Liver (tissue), 8 donors: ENCODE measurements at regions not wholly inside any gene's neighbourhood (a gene's known extent, or its start where the extent isn't known, plus 50 kb on each side); places are given as distances from the start of the nearest gene placed in this dataset.

Experiments
- DNase-seq: peaks from one replicate; pipeline ENCODE4 v3.0.0-alpha.2; 2017; ENCODE audit warnings: low spot score
- H3K27ac ChIP-seq, 2 donors: one replicate each; pipeline ENCODE4 v1.7.0; 2013; ENCODE audit warnings: inconsistent platforms in 2 of 2, low read length in 2 of 2, control low read depth in 1 of 2, low read depth in 1 of 2, mild to moderate bottlenecking in 1 of 2
- H3K27me3 ChIP-seq, 4 donors: one replicate each; pipeline versions ENCODE4 v1.6.1 to v1.7.0; 2013; ENCODE audit warnings: low read length in 3 of 4, inconsistent platforms in 1 of 4, mild to moderate bottlenecking in 1 of 4, moderate library complexity in 1 of 4; ENCODE audit not compliant: control insufficient read depth in 4 of 4, insufficient read depth in 4 of 4
- H3K36me3 ChIP-seq, 4 donors: one replicate each; pipeline versions ENCODE4 v1.6.1 to v1.7.0; 2013; ENCODE audit warnings: low read length in 3 of 4, mild to moderate bottlenecking in 3 of 4, low read depth in 1 of 4, moderate library complexity in 1 of 4; ENCODE audit not compliant: control insufficient read depth in 4 of 4, insufficient read depth in 3 of 4
- H3K4me1 ChIP-seq, 4 donors: one replicate each; pipeline versions ENCODE4 v1.6.1 to v1.7.0; 2013; ENCODE audit warnings: low read length in 3 of 4, mild to moderate bottlenecking in 3 of 4, moderate library complexity in 1 of 4; ENCODE audit not compliant: control insufficient read depth in 4 of 4, insufficient read depth in 4 of 4
- H3K4me3 ChIP-seq, 3 donors: one replicate each; pipeline versions ENCODE4 v1.6.1 to v1.7.0; 2013; ENCODE audit warnings: low read length in 3 of 3, control low read depth in 1 of 3, low read depth in 1 of 3, mild to moderate bottlenecking in 1 of 3
- H3K9ac ChIP-seq, 2 donors: one replicate each; pipeline ENCODE4 v1.7.0; 2013; ENCODE audit warnings: low read length in 2 of 2, mild to moderate bottlenecking in 2 of 2, moderate library complexity in 2 of 2, control low read depth in 1 of 2, low read depth in 1 of 2
- H3K9me3 ChIP-seq, 4 donors: one replicate each; pipeline versions ENCODE4 v1.6.1 to v1.7.0; 2013; ENCODE audit warnings: low read length in 3 of 4; ENCODE audit not compliant: control insufficient read depth in 4 of 4
- CTCF ChIP-seq: fragments of 150-350 bp; IDR thresholded peaks from 2 replicates; pipeline ENCODE4 v1.5.1; 2017; ENCODE audit warnings: improper control_type of control experiment, low read depth, low read length; ENCODE audit not compliant: missing input control
- EGR1 ChIP-seq, 2 donors: IDR thresholded peaks; 2 replicates each; pipeline ENCODE4 v1.6.1; 2016 to 2018; ENCODE audit warnings: antibody characterized with exemption in 2 of 2, low read depth in 2 of 2
- FOXA1 ChIP-seq: IDR thresholded peaks from 2 replicates; pipeline ENCODE4 v1.6.1; 2016; ENCODE audit warnings: antibody characterized with exemption
- FOXA2 ChIP-seq: IDR thresholded peaks from 2 replicates; pipeline ENCODE4 v1.6.1; 2016; ENCODE audit warnings: antibody characterized with exemption
- GABPA ChIP-seq, 2 donors: IDR thresholded peaks in 1 of 2; conservative IDR thresholded peaks in 1 of 2; 2 replicates each; pipeline ENCODE4 v1.6.1; 2016; ENCODE audit warnings: antibody characterized with exemption in 2 of 2, mild to moderate bottlenecking in 1 of 2, moderate library complexity in 1 of 2
- HNF4A ChIP-seq, 2 donors: conservative IDR thresholded peaks; 2 replicates each; pipeline ENCODE4 v1.6.1; 2016; ENCODE audit warnings: antibody characterized with exemption in 2 of 2, mild to moderate bottlenecking in 2 of 2
- HNF4G ChIP-seq: IDR thresholded peaks from 2 replicates; pipeline ENCODE4 v1.6.1; 2016; ENCODE audit warnings: antibody characterized with exemption
- JUND ChIP-seq, 2 donors: IDR thresholded peaks; 2 replicates each; pipeline ENCODE4 v1.6.1; 2016; ENCODE audit warnings: antibody characterized with exemption in 2 of 2
- NR2F2 ChIP-seq: IDR thresholded peaks from 2 replicates; pipeline ENCODE4 v1.6.1; 2016; ENCODE audit warnings: antibody characterized with exemption
- RXRA ChIP-seq, 2 donors: IDR thresholded peaks; 2 replicates each; pipeline ENCODE4 v1.6.1; 2017 to 2018; ENCODE audit warnings: antibody characterized with exemption in 2 of 2, mild to moderate bottlenecking in 1 of 2
- SP1 ChIP-seq: IDR thresholded peaks from 2 replicates; pipeline ENCODE4 v1.6.1; 2018; ENCODE audit warnings: antibody characterized with exemption, mild to moderate bottlenecking
- TAF1 ChIP-seq: conservative IDR thresholded peaks from 2 replicates; pipeline ENCODE4 v1.6.1; 2016; ENCODE audit warnings: antibody characterized with exemption, mild to moderate bottlenecking
- YY1 ChIP-seq: IDR thresholded peaks from 2 replicates; pipeline ENCODE4 v1.6.1; 2016; ENCODE audit warnings: antibody characterized with exemption, mild to moderate bottlenecking
- WGBS: extraction: QIAGEN DNeasy Blood & Tissue Kit; methylation state at CpG from one replicate; pipeline ENCODE4 v1.1.7; 2013; 5-methylcytosine and 5-hydroxymethylcytosine counted together
- TF ChIP-seq, protein P1 (sequence below): IDR thresholded peaks from 2 replicates; pipeline ENCODE4 v1.6.1; 2016; ENCODE audit warnings: antibody characterized with exemption, mild to moderate bottlenecking
- TF ChIP-seq, protein P2 (sequence below): IDR thresholded peaks from 2 replicates; pipeline ENCODE4 v1.6.1; 2016; ENCODE audit warnings: antibody characterized with exemption
- TF ChIP-seq, protein P3 (sequence below): IDR thresholded peaks from 2 replicates; pipeline ENCODE4 v1.6.1; 2016; ENCODE audit warnings: antibody characterized with exemption
- TF ChIP-seq, protein P4 (sequence below): IDR thresholded peaks from 2 replicates; pipeline ENCODE4 v1.6.1; 2016; ENCODE audit warnings: antibody characterized with exemption
- donor health status: healthy.
- donor health status: healthy.
- donor health status: healthy.
- donor health status: healthy.
- donor health status: healthy.

DNA sequence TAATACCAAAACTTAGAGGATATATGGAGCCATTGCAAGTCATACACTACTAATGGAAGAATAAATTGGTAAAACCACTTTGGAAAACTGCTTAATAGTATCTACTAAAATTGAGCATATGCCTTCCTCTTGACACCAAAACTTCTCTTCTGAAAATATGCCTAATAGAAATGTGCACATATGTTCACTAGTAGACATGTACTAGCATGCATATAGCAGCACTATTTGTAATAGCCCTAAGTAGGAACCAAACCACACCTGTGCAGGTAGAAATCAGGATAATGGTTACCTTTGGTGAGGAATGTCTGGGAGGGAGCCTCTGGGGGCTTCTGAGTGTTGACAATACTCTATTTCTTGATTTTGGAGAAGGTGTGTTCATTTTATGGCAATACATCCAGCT lies 424.8 kb upstream of the BTBD3 start:
- Histone ChIP-seq H3K9me3 (no peaks in the 10 kb centered on the region), H3K9ac (no peak overlapping the region), H3K27me3 (no peaks in the 10 kb centered on the region), H3K4me1 (no peaks in the 10 kb centered on the region), H3K4me3 (no peak overlapping the region), H3K36me3 (no peaks in the 10 kb centered on the region), H3K27ac (no peak overlapping the region)
- DNase-seq: no peak
- TF ChIP-seq GABPA (IDR thresholded peaks at IDR 0.05 in 1 of 2, conservative IDR thresholded peaks at IDR 0.05 in 1 of 2): no peak
- TF ChIP-seq, protein P1, sequence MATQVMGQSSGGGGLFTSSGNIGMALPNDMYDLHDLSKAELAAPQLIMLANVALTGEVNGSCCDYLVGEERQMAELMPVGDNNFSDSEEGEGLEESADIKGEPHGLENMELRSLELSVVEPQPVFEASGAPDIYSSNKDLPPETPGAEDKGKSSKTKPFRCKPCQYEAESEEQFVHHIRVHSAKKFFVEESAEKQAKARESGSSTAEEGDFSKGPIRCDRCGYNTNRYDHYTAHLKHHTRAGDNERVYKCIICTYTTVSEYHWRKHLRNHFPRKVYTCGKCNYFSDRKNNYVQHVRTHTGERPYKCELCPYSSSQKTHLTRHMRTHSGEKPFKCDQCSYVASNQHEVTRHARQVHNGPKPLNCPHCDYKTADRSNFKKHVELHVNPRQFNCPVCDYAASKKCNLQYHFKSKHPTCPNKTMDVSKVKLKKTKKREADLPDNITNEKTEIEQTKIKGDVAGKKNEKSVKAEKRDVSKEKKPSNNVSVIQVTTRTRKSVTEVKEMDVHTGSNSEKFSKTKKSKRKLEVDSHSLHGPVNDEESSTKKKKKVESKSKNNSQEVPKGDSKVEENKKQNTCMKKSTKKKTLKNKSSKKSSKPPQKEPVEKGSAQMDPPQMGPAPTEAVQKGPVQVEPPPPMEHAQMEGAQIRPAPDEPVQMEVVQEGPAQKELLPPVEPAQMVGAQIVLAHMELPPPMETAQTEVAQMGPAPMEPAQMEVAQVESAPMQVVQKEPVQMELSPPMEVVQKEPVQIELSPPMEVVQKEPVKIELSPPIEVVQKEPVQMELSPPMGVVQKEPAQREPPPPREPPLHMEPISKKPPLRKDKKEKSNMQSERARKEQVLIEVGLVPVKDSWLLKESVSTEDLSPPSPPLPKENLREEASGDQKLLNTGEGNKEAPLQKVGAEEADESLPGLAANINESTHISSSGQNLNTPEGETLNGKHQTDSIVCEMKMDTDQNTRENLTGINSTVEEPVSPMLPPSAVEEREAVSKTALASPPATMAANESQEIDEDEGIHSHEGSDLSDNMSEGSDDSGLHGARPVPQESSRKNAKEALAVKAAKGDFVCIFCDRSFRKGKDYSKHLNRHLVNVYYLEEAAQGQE: no peak
- no peak for TF ChIP-seq NR2F2
- no peak for TF ChIP-seq SP1
- no peak for TF ChIP-seq YY1
- TF ChIP-seq HNF4G: no peak
- no peak for TF ChIP-seq EGR1 (IDR thresholded peaks at IDR 0.05; ENCODE audit: low read depth in 2 of 2)
- TF ChIP-seq, protein P2, sequence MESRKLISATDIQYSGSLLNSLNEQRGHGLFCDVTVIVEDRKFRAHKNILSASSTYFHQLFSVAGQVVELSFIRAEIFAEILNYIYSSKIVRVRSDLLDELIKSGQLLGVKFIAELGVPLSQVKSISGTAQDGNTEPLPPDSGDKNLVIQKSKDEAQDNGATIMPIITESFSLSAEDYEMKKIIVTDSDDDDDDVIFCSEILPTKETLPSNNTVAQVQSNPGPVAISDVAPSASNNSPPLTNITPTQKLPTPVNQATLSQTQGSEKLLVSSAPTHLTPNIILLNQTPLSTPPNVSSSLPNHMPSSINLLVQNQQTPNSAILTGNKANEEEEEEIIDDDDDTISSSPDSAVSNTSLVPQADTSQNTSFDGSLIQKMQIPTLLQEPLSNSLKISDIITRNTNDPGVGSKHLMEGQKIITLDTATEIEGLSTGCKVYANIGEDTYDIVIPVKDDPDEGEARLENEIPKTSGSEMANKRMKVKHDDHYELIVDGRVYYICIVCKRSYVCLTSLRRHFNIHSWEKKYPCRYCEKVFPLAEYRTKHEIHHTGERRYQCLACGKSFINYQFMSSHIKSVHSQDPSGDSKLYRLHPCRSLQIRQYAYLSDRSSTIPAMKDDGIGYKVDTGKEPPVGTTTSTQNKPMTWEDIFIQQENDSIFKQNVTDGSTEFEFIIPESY: no peak
- no peak for TF ChIP-seq CTCF
- TF ChIP-seq, protein P3, sequence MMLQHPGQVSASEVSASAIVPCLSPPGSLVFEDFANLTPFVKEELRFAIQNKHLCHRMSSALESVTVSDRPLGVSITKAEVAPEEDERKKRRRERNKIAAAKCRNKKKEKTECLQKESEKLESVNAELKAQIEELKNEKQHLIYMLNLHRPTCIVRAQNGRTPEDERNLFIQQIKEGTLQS: no peak
- TF ChIP-seq FOXA2: no peak
- no peak for TF ChIP-seq TAF1
- TF ChIP-seq, protein P4, sequence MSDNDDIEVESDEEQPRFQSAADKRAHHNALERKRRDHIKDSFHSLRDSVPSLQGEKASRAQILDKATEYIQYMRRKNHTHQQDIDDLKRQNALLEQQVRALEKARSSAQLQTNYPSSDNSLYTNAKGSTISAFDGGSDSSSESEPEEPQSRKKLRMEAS: no peak
- no peak for TF ChIP-seq FOXA1
- no peak for TF ChIP-seq HNF4A (conservative IDR thresholded peaks at IDR 0.05)
- TF ChIP-seq RXRA (IDR thresholded peaks at IDR 0.05): no peak
- no peak for TF ChIP-seq JUND (IDR thresholded peaks at IDR 0.05)

DNA sequence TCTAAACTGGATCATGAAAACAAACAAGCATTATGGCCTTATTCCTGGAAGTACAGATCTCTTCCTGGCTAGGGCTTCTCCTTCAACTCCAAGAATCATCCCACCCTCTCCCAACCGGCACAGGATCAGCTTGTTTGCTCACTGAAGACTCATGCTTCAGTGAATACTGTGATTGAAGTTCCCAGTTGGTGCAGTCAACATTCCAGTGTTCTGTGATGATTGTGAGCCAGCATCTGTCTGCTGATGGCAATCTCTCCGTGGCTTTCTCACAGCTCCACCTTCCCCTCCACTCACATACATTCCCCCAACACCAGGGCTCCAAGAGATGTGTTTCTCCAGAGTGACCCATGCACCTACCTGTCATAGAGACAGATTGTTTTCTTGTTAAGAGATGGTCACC lies 421.3 kb upstream of the BTBD3 start:
- no peaks in the 10 kb centered on the region for H3K9me3 ChIP-seq
- no peak overlapping the region for H3K27ac ChIP-seq
- no peak for DNase-seq
- no peaks in the 10 kb centered on the region for H3K4me1 ChIP-seq
- TF ChIP-seq RXRA (IDR thresholded peaks at IDR 0.05): no peak
- TF ChIP-seq, protein P1: no peak
- TF ChIP-seq SP1: no peak
- TF ChIP-seq GABPA (IDR thresholded peaks at IDR 0.05 in 1 of 2, conservative IDR thresholded peaks at IDR 0.05 in 1 of 2): no peak
- no peak overlapping the region for H3K4me3 ChIP-seq
- H3K27me3 ChIP-seq: no peaks in the 10 kb centered on the region
- no peaks in the 10 kb centered on the region for H3K36me3 ChIP-seq
- no peak overlapping the region for H3K9ac ChIP-seq
- WGBS: 24% methylated on average over 2 of the region's 2 CpGs
